GM18907 (cell line): ENCODE measurements at regions not wholly inside any gene's neighbourhood (a gene's known extent, or its start where the extent isn't known, plus 50 kb on each side); places are given as distances from the start of the nearest gene placed in this dataset.
"Not testable (repeated sequence)": the region's sequence is repeated elsewhere in the genome, so short reads cannot be mapped to it uniquely, and the experiment has no call there.

Source experiments
- ATAC-seq: cut with Tn5 transposase; IDR thresholded peaks from one replicate; pipeline ENCODE4 v1.9.1; 2021; ENCODE audit warnings: mild to moderate bottlenecking, moderate library complexity; ENCODE audit not compliant: unreplicated experiment

- ATAC-seq = no peak
Measured at GRCh38 chr1:199197695-199198094, 558.9 kb downstream of the PTPRC start.

- ATAC-seq = no peak
Measured at GRCh38 chr1:199202331-199202730, 563.5 kb downstream of the PTPRC start.

- no peak for ATAC-seq
Measured at GRCh38 chr1:199204231-199204630, 565.4 kb downstream of the PTPRC start.

GRCh38 chr1:199205740-199206441, 567.1 kb downstream of the PTPRC start:
- ATAC-seq = no peak

GRCh38 chr1:199208847-199209246, 570.0 kb downstream of the PTPRC start:
- ATAC-seq = no peak

GRCh38 chr1:199218065-199218464, 579.2 kb downstream of the PTPRC start:
- ATAC-seq = no peak

GRCh38 chr1:199218533-199218932, 579.7 kb downstream of the PTPRC start:
- ATAC-seq = no peak

GRCh38 chr1:199220031-199220430, 581.2 kb downstream of the PTPRC start:
- no peak for ATAC-seq

- ATAC-seq = peak; percentile 63
Measured at GRCh38 chr1:199221371-199222150, 582.7 kb downstream of the PTPRC start.

- ATAC-seq = no peak
Measured at GRCh38 chr1:199223936-199224335, 585.1 kb downstream of the PTPRC start.

- peak; percentile 67 for ATAC-seq
Measured at GRCh38 chr1:199226163-199226562, 587.3 kb downstream of the PTPRC start.

- ATAC-seq = no peak
Measured at GRCh38 chr1:199242147-199242546, 603.3 kb downstream of the PTPRC start.

GRCh38 chr1:199242601-199243000, 603.8 kb downstream of the PTPRC start:
- ATAC-seq = no peak

- peak; percentile 99 for ATAC-seq
Measured at GRCh38 chr1:199243423-199244061, 604.7 kb downstream of the PTPRC start.

GRCh38 chr1:199245946-199246345, 607.1 kb downstream of the PTPRC start:
- no peak for ATAC-seq

- no peak for ATAC-seq
Measured at GRCh38 chr1:199246716-199247115, 607.9 kb downstream of the PTPRC start.

- no peak for ATAC-seq
Measured at GRCh38 chr1:199247891-199248290, 609.1 kb downstream of the PTPRC start.

- not testable (repeated sequence) for ATAC-seq
Measured at GRCh38 chr1:199254040-199254439, 615.2 kb downstream of the PTPRC start.

- ATAC-seq = no peak
Measured at GRCh38 chr1:199261328-199261727, 622.5 kb downstream of the PTPRC start.

GRCh38 chr1:199264283-199264682, 625.4 kb downstream of the PTPRC start:
- ATAC-seq = no peak

- ATAC-seq = no peak
Measured at GRCh38 chr1:199264911-199265310, 626.1 kb downstream of the PTPRC start.

- no peak for ATAC-seq
Measured at GRCh38 chr1:199265319-199265718, 626.5 kb downstream of the PTPRC start.
